Renal cortical epithelial cell (primary cell): ENCODE measurements at regions not wholly inside any gene's neighbourhood (a gene's known extent, or its start where the extent isn't known, plus 50 kb on each side); places are given as distances from the start of the nearest gene placed in this dataset.
A peak's percentile ranks its signal among the peaks of the same experiment; 100 is the strongest.

ENCODE experiments used
- DNase-seq: peaks from one replicate; pipeline ENCODE4 v3.0.0-alpha.2; 2011; ENCODE audit warnings: low read depth

- no peak for DNase-seq
Measured at GRCh38 chr2:220961143-220961860, 610.8 kb downstream of the EPHA4 start.

GRCh38 chr2:220962556-220962955, 609.5 kb downstream of the EPHA4 start:
- no peak for DNase-seq

- no peak for DNase-seq
Measured at GRCh38 chr2:220963076-220963475, 609.0 kb downstream of the EPHA4 start.

- no peak for DNase-seq
Measured at GRCh38 chr2:220963930-220964329, 608.2 kb downstream of the EPHA4 start.

- DNase-seq: peak; percentile 89
Measured at GRCh38 chr2:220966636-220967035, 605.5 kb downstream of the EPHA4 start.

GRCh38 chr2:220969348-220969747, 602.8 kb downstream of the EPHA4 start:
- peak; percentile 23 for DNase-seq

- DNase-seq: no peak
Measured at GRCh38 chr2:220980966-220981675, 591.0 kb downstream of the EPHA4 start.

GRCh38 chr2:220981926-220982325, 590.2 kb downstream of the EPHA4 start:
- peak; percentile 56 for DNase-seq

- DNase-seq: no peak
Measured at GRCh38 chr2:220985561-220985960, 586.5 kb downstream of the EPHA4 start.

GRCh38 chr2:220987839-220988238, 584.3 kb downstream of the EPHA4 start:
- no peak for DNase-seq

GRCh38 chr2:220991972-220992371, 580.1 kb downstream of the EPHA4 start:
- DNase-seq: no peak

GRCh38 chr2:220994846-220995245, 577.3 kb downstream of the EPHA4 start:
- DNase-seq: no peak

- no peak for DNase-seq
Measured at GRCh38 chr2:220995581-220995980, 576.5 kb downstream of the EPHA4 start.

- DNase-seq: no peak
Measured at GRCh38 chr2:220998156-220998555, 573.9 kb downstream of the EPHA4 start.

- peak; percentile 35 for DNase-seq
Measured at GRCh38 chr2:220999356-220999755, 572.7 kb downstream of the EPHA4 start.

- DNase-seq: no peak
Measured at GRCh38 chr2:221001381-221001801, 570.7 kb downstream of the EPHA4 start.

- DNase-seq: no peak
Measured at GRCh38 chr2:221002101-221002685, 569.9 kb downstream of the EPHA4 start.

GRCh38 chr2:221005338-221005737, 566.8 kb downstream of the EPHA4 start:
- DNase-seq: no peak

GRCh38 chr2:221006084-221006483, 566.0 kb downstream of the EPHA4 start:
- no peak for DNase-seq

GRCh38 chr2:221016551-221016950, 555.6 kb downstream of the EPHA4 start:
- no peak for DNase-seq

- no peak for DNase-seq
Measured at GRCh38 chr2:221018262-221018661, 553.8 kb downstream of the EPHA4 start.

GRCh38 chr2:221019668-221020067, 552.4 kb downstream of the EPHA4 start:
- DNase-seq: no peak

GRCh38 chr2:221022554-221022953, 549.5 kb downstream of the EPHA4 start:
- DNase-seq: no peak
